ENCODE measurements at regions not wholly inside any gene's neighbourhood (a gene's known extent, or its start where the extent isn't known, plus 50 kb on each side); places are given as distances from the start of the nearest gene placed in this dataset.
"Not testable (repeated sequence)": the region's sequence is repeated elsewhere in the genome, so short reads cannot be mapped to it uniquely, and the experiment has no call there.

DNA sequence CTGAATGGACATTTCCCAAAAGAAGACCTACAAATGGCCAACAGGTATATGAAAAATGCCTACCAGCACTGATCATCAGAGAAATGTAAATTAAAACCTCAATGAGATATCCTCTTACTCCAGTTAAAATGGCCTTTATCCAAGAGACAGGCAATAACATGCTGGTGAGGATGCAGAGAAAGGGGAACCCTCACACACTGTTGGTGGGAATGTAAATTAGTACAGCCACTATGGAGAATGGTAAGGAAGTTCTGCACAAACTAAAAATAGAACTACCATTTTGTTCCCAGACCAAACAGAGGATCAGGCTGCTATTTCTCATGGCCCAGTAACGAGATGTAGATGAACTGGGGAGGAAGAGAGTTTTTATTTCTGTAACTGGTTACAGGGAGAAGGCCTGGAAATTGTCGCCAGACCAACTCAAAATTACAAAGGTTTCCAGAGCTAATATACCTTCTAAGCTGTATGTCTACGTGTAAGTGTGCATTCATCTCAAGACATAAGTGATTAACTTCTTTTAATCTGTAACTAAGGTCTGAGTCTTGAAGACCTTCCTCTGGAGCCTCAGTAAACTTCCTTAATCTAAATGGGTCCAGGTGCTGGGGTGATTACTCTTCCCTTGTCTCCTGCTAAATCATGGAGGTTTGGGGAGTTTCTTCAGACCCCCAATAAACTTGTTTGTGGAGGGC is 75.6 kb upstream of the COG2 start:
- not testable (repeated sequence) for TF ChIP-seq CTCF (IDR thresholded peaks at IDR 0.05); ZNF302 (CRISPR knock-in tag; IDR thresholded peaks at IDR 0.05); NFE2L2 (conservative IDR thresholded peaks at IDR 0.05; ENCODE audit: low read length); FOSL2 (IDR thresholded peaks at IDR 0.05); FOSL2 (CRISPR knock-in tag; IDR thresholded peaks at IDR 0.05); RAD21 (conservative IDR thresholded peaks at IDR 0.05 in 1 of 2, IDR thresholded peaks at IDR 0.05 in 1 of 2); REST (IDR thresholded peaks at IDR 0.05); SMC3 (IDR thresholded peaks at IDR 0.05); CEBPB (IDR thresholded peaks at IDR 0.05); TP53 (CRISPR knock-in tag; IDR thresholded peaks at IDR 0.05); EHF (CRISPR knock-in tag; IDR thresholded peaks at IDR 0.05); MYC (IDR thresholded peaks at IDR 0.05; ENCODE audit: borderline replicate concordance, low read length); POLR2A (IDR thresholded peaks at IDR 0.05; ENCODE audit: low read length)
- TF ChIP-seq, protein P1, sequence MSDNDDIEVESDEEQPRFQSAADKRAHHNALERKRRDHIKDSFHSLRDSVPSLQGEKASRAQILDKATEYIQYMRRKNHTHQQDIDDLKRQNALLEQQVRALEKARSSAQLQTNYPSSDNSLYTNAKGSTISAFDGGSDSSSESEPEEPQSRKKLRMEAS (IDR thresholded peaks at IDR 0.05) = not testable (repeated sequence)
- TF ChIP-seq, protein P2, sequence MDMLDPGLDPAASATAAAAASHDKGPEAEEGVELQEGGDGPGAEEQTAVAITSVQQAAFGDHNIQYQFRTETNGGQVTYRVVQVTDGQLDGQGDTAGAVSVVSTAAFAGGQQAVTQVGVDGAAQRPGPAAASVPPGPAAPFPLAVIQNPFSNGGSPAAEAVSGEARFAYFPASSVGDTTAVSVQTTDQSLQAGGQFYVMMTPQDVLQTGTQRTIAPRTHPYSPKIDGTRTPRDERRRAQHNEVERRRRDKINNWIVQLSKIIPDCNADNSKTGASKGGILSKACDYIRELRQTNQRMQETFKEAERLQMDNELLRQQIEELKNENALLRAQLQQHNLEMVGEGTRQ (IDR thresholded peaks at IDR 0.05) = not testable (repeated sequence)
